K562 (cell line): ENCODE measurements at regions not wholly inside any gene's neighbourhood (a gene's known extent, or its start where the extent isn't known, plus 50 kb on each side); places are given as distances from the start of the nearest gene placed in this dataset.

Experiments used
- CBX5 ChIP-seq: IDR thresholded peaks from 2 replicates; pipeline ENCODE4 v1.6.1; 2014; ENCODE audit warnings: low read depth, borderline replicate concordance
- EP300 ChIP-seq: IDR thresholded peaks from 2 replicates; pipeline ENCODE4 v1.6.1; 2012; ENCODE audit warnings: low read length, improper control_type of control experiment
- NFE2L1 ChIP-seq: fragments of 450-650 bp; IDR thresholded peaks from 2 replicates; pipeline ENCODE4 v1.6.1; 2016; ENCODE audit warnings: missing genetic modification characterization, low read depth, mild to moderate bottlenecking, missing compliant biosample characterization, moderate library complexity, borderline replicate concordance
- SAFB ChIP-seq: fragments of 200-400 bp; formaldehyde crosslinking; IDR thresholded peaks from 2 replicates; pipeline ENCODE4 v1.6.1; 2017; ENCODE audit warnings: low read depth, low read length, borderline replicate concordance
- ZBTB1 ChIP-seq: sonication (generic); formaldehyde crosslinking; IDR thresholded peaks from 2 replicates; pipeline ENCODE4 v1.8.1; 2023; ENCODE audit warnings: missing genetic modification reagents, low read depth, mild to moderate bottlenecking, borderline replicate concordance
- TF ChIP-seq, protein P1 (sequence below), 3 experiments: IDR thresholded peaks in 2 of 3; conservative IDR thresholded peaks in 1 of 3; 2 replicates each; pipeline ENCODE4 v1.5.1; 2011 to 2012; ENCODE audit warnings: low read length in 3 of 3, mild to moderate bottlenecking in 3 of 3, control low read depth in 2 of 3, improper control_type of control experiment in 1 of 3, inconsistent platforms in 1 of 3, low read depth in 1 of 3, mixed read lengths in 1 of 3, moderate library complexity in 1 of 3; ENCODE audit not compliant: insufficient read depth in 2 of 3

DNA sequence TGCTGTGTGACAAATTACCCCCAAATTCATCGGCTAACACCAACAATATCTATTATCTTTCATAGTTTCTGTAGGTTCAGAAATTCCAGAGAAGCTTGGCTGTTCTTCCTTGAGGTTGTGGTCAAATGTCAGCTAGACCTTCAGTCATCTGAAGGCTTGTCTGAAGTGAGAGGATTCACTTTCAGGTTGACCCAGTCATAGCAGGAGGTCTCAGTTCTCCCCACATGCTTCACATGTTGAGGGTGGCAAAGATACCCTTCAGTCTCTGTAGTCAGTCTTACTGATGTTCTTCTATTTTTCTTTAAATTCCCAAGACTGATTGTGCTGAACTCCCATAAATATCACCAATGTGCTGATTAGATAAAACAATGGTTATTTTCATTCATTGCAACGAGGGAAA lies 1692.0 kb downstream of the REEP3 start:
- TF ChIP-seq, protein P1, sequence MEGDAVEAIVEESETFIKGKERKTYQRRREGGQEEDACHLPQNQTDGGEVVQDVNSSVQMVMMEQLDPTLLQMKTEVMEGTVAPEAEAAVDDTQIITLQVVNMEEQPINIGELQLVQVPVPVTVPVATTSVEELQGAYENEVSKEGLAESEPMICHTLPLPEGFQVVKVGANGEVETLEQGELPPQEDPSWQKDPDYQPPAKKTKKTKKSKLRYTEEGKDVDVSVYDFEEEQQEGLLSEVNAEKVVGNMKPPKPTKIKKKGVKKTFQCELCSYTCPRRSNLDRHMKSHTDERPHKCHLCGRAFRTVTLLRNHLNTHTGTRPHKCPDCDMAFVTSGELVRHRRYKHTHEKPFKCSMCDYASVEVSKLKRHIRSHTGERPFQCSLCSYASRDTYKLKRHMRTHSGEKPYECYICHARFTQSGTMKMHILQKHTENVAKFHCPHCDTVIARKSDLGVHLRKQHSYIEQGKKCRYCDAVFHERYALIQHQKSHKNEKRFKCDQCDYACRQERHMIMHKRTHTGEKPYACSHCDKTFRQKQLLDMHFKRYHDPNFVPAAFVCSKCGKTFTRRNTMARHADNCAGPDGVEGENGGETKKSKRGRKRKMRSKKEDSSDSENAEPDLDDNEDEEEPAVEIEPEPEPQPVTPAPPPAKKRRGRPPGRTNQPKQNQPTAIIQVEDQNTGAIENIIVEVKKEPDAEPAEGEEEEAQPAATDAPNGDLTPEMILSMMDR (IDR thresholded peaks at IDR 0.05 in 2 of 3, conservative IDR thresholded peaks at IDR 0.05 in 1 of 3; ENCODE audit: insufficient read depth in 2 of 3, low read depth in 1 of 3, low read length in 3 of 3) = no peak
- TF ChIP-seq CBX5 (no peak), NFE2L1 (no peak), ZBTB1 (CRISPR knock-in tag) (no peak), EP300 (no peak), SAFB (no peak)
